Tibial nerve (tissue), 4 donors: ENCODE measurements at regions not wholly inside any gene's neighbourhood (a gene's known extent, or its start where the extent isn't known, plus 50 kb on each side); places are given as distances from the start of the nearest gene placed in this dataset.

Experiments used
- DNase-seq, 2 donors: peaks; one replicate each; pipeline ENCODE4 v3.0.0-alpha.2; 2019; ENCODE audit warnings: low spot score in 2 of 2
- H3K27ac ChIP-seq, 4 donors: fragments of 200-600 bp; sonication (generic) in 3 of 4; one replicate each; pipeline ENCODE4 v1.5.1; 2017 to 2019; ENCODE audit warnings: mild to moderate bottlenecking in 1 of 4
- H3K27me3 ChIP-seq, 2 donors: fragments of 200-600 bp; sonication (generic) in 1 of 2; one replicate each; pipeline versions ENCODE4 v1.5.1 to v1.6.0; 2017 to 2019
- H3K36me3 ChIP-seq, 3 donors: fragments of 200-600 bp; sonication (generic); one replicate each; pipeline ENCODE4 v1.5.1; 2018 to 2019
- H3K4me1 ChIP-seq, 4 donors: fragments of 200-600 bp; sonication (generic) in 3 of 4; one replicate each; pipeline ENCODE4 v1.5.1; 2017 to 2019
- H3K4me3 ChIP-seq, 4 donors: fragments of 200-600 bp; sonication (generic) in 3 of 4; one replicate each; pipeline ENCODE4 v1.5.1; 2017 to 2019; ENCODE audit warnings: mild to moderate bottlenecking in 1 of 4, moderate library complexity in 1 of 4
- H3K9me3 ChIP-seq, 4 donors: fragments of 200-600 bp; sonication (generic) in 3 of 4; one replicate each; pipeline ENCODE4 v1.5.1; 2017 to 2019
- CTCF ChIP-seq, 5 experiments: fragments of 200-600 bp in 3 of 5; fragments of 450-650 bp in 2 of 5; sonication (generic) in 3 of 5; IDR thresholded peaks; one replicate each; pipeline ENCODE4 v1.5.1; 2016 to 2019; ENCODE audit warnings: antibody characterized with exemption in 5 of 5, mild to moderate bottlenecking in 3 of 5, moderate library complexity in 2 of 5
- EP300 ChIP-seq, 2 donors: sonication (generic); formaldehyde crosslinking; IDR thresholded peaks; one replicate each; pipeline ENCODE4 v1.6.1; 2017; ENCODE audit warnings: antibody characterized with exemption in 2 of 2, mild to moderate bottlenecking in 1 of 2
- POLR2A ChIP-seq, 2 donors: fragments of 450-650 bp; IDR thresholded peaks; one replicate each; pipeline ENCODE4 v1.6.1; 2017; ENCODE audit warnings: antibody characterized with exemption in 2 of 2, mild to moderate bottlenecking in 2 of 2, moderate library complexity in 2 of 2
- WGBS, 2 donors: methylation state at CpG; one replicate each; pipeline ENCODE4 v1.1.5; 2018; 5-methylcytosine and 5-hydroxymethylcytosine counted together

GRCh38 chr1:217052626-217053025, 329.4 kb upstream of the ESRRG start:
- Histone ChIP-seq H3K36me3 (no peaks in the 10 kb centered on the region), H3K27me3 (no peaks in the 10 kb centered on the region), H3K9me3 (no peaks in the 10 kb centered on the region), H3K4me3 (no peak overlapping the region), H3K4me1 (peaks cover 0 to 7% (median 0%) of the 10 kb centered on the region in 4 donors), H3K27ac (peak overlapping the region in 1 of 4 donors; percentile 17)
- TF ChIP-seq POLR2A (IDR thresholded peaks at IDR 0.05) (no peak), CTCF (IDR thresholded peaks at IDR 0.05) (no peak), EP300 (IDR thresholded peaks at IDR 0.05) (no peak)
- no peak for DNase-seq
- 52 to 93% methylated on average over 2 of the region's 2 CpGs for WGBS, 2 donors

- 49 to 86% methylated on average over 2 of the region's 2 CpGs for WGBS, 2 donors
- TF ChIP-seq EP300 (IDR thresholded peaks at IDR 0.05) (no peak), POLR2A (IDR thresholded peaks at IDR 0.05) (no peak), CTCF (IDR thresholded peaks at IDR 0.05) (no peak)
- Histone ChIP-seq H3K4me1 (peaks cover 0 to 7% (median 0%) of the 10 kb centered on the region in 4 donors), H3K4me3 (no peak overlapping the region), H3K27ac (peak overlapping the region in 1 of 4 donors; percentile 17), H3K27me3 (no peaks in the 10 kb centered on the region), H3K9me3 (no peaks in the 10 kb centered on the region), H3K36me3 (no peaks in the 10 kb centered on the region)
- DNase-seq, result no peak
These were observed 329.0 kb upstream of the ESRRG start for GRCh38 chr1:217052196-217052595.

GRCh38 chr1:217049721-217050120, 326.5 kb upstream of the ESRRG start:
- Histone ChIP-seq H3K27ac (no peak overlapping the region), H3K9me3 (no peaks in the 10 kb centered on the region), H3K4me1 (peaks cover 0 to 5% (median 0%) of the 10 kb centered on the region in 4 donors), H3K36me3 (no peaks in the 10 kb centered on the region), H3K27me3 (no peaks in the 10 kb centered on the region), H3K4me3 (no peak overlapping the region)
- TF ChIP-seq POLR2A (IDR thresholded peaks at IDR 0.05) (no peak), EP300 (IDR thresholded peaks at IDR 0.05) (no peak), CTCF (IDR thresholded peaks at IDR 0.05) (no peak)
- 53 to 57% methylated on average over 2 of the region's 2 CpGs for WGBS, 2 donors
- DNase-seq, result no peak

GRCh38 chr1:217049081-217049480, 325.9 kb upstream of the ESRRG start:
- DNase-seq, result no peak
- WGBS, 2 donors, result 91 to 95% methylated on average over 1 of the region's 1 CpG
- no peaks in the 10 kb centered on the region for H3K4me1 ChIP-seq
- no peaks in the 10 kb centered on the region for H3K9me3 ChIP-seq
- H3K4me3 ChIP-seq, result no peak overlapping the region
- TF ChIP-seq CTCF (IDR thresholded peaks at IDR 0.05), result no peak
- H3K27me3 ChIP-seq, result no peaks in the 10 kb centered on the region
- no peaks in the 10 kb centered on the region for H3K36me3 ChIP-seq
- no peak overlapping the region for H3K27ac ChIP-seq

GRCh38 chr1:217048104-217048707, 325.0 kb upstream of the ESRRG start:
- Histone ChIP-seq H3K4me3 (no peak overlapping the region), H3K27ac (no peak overlapping the region), H3K4me1 (no peaks in the 10 kb centered on the region), H3K27me3 (no peaks in the 10 kb centered on the region), H3K36me3 (no peaks in the 10 kb centered on the region), H3K9me3 (no peaks in the 10 kb centered on the region)
- DNase-seq, result no peak
- TF ChIP-seq EP300 (IDR thresholded peaks at IDR 0.05) (no peak), POLR2A (IDR thresholded peaks at IDR 0.05) (no peak), CTCF (IDR thresholded peaks at IDR 0.05) (no peak)
- 62 to 67% methylated on average over 5 of the region's 5 CpGs for WGBS, 2 donors
